B cell (primary cell): ENCODE measurements at regions not wholly inside any gene's neighbourhood (a gene's known extent, or its start where the extent isn't known, plus 50 kb on each side); places are given as distances from the start of the nearest gene placed in this dataset.

ENCODE experiments used
- CTCF ChIP-seq: fragments of 200-600 bp; IDR thresholded peaks from one replicate; pipeline ENCODE4 v1.8.0; 2022; ENCODE audit warnings: antibody characterized with exemption, mild to moderate bottlenecking
- EZH2 ChIP-seq: IDR thresholded peaks from 2 replicates; pipeline ENCODE4 v1.6.1; 2012; ENCODE audit warnings: borderline replicate concordance, low read depth, mild to moderate bottlenecking, moderate library complexity, low read length; ENCODE audit not compliant: insufficient read depth, poor library complexity, severe bottlenecking

GRCh38 chr10:20708305-20708704 lies 188.8 kb downstream of the NEBL start:
- no peak for TF ChIP-seq CTCF
- TF ChIP-seq EZH2, result no peak
